IPS-15b (cell line): ENCODE measurements at regions not wholly inside any gene's neighbourhood (a gene's known extent, or its start where the extent isn't known, plus 50 kb on each side); places are given as distances from the start of the nearest gene placed in this dataset.

Experiments
- H3K27me3 ChIP-seq: one replicate; pipeline ENCODE4 v1.6.1; 2013; ENCODE audit warnings: low read length; ENCODE audit not compliant: control insufficient read depth, insufficient read depth
- H3K36me3 ChIP-seq: one replicate; pipeline ENCODE4 v1.6.1; 2013; ENCODE audit warnings: low read length; ENCODE audit not compliant: control insufficient read depth, insufficient read depth
- H3K4me1 ChIP-seq: one replicate; pipeline ENCODE4 v1.6.1; 2013; ENCODE audit warnings: mild to moderate bottlenecking, low read length; ENCODE audit not compliant: control insufficient read depth, insufficient read depth
- H3K4me3 ChIP-seq: one replicate; pipeline ENCODE4 v1.5.1; 2013; ENCODE audit warnings: low read depth, low read length
- H3K9ac ChIP-seq: one replicate; pipeline ENCODE4 v1.6.1; 2013; ENCODE audit warnings: low read depth, mild to moderate bottlenecking, low read length
- H3K9me3 ChIP-seq: one replicate; pipeline ENCODE4 v1.6.1; 2013; ENCODE audit warnings: mild to moderate bottlenecking, low read length; ENCODE audit not compliant: control insufficient read depth, insufficient read depth

- Histone ChIP-seq H3K9me3 (no peaks in the 10 kb centered on the region), H3K27me3 (no peaks in the 10 kb centered on the region), H3K4me3 (no peak overlapping the region), H3K9ac (no peak overlapping the region), H3K4me1 (no peaks in the 10 kb centered on the region), H3K36me3 (no peaks in the 10 kb centered on the region)
Observed at GRCh38 chr10:62554632-62555199, 180.5 kb downstream of the ZNF365 start.

GRCh38 chr10:62559481-62560200 is 185.5 kb downstream of the ZNF365 start:
- Histone ChIP-seq H3K9me3 (no peaks in the 10 kb centered on the region), H3K27me3 (no peaks in the 10 kb centered on the region), H3K9ac (no peak overlapping the region), H3K4me1 (peaks cover 5% of the 10 kb centered on the region), H3K36me3 (no peaks in the 10 kb centered on the region), H3K4me3 (no peak overlapping the region)

- H3K36me3 ChIP-seq = no peaks in the 10 kb centered on the region
- H3K9ac ChIP-seq = no peak overlapping the region
- no peak overlapping the region for H3K4me3 ChIP-seq
- no peaks in the 10 kb centered on the region for H3K9me3 ChIP-seq
- H3K27me3 ChIP-seq = no peaks in the 10 kb centered on the region
- H3K4me1 ChIP-seq = peaks cover 5% of the 10 kb centered on the region
Observed at GRCh38 chr10:62560201-62560819, 186.1 kb downstream of the ZNF365 start.

- no peaks in the 10 kb centered on the region for H3K27me3 ChIP-seq
- H3K9me3 ChIP-seq = no peaks in the 10 kb centered on the region
Observed at GRCh38 chr10:62561151-62561550, 187.0 kb downstream of the ZNF365 start.

GRCh38 chr10:62562101-62562500 is 187.9 kb downstream of the ZNF365 start:
- Histone ChIP-seq H3K27me3 (no peaks in the 10 kb centered on the region), H3K9me3 (no peaks in the 10 kb centered on the region), H3K4me1 (peaks cover 5% of the 10 kb centered on the region), H3K9ac (no peak overlapping the region), H3K36me3 (no peaks in the 10 kb centered on the region), H3K4me3 (no peak overlapping the region)

More at GRCh38 chr10:62561151-62561550, 187.0 kb downstream of the ZNF365 start:
- Histone ChIP-seq H3K4me1 (peaks cover 5% of the 10 kb centered on the region), H3K4me3 (no peak overlapping the region), H3K36me3 (no peaks in the 10 kb centered on the region), H3K9ac (no peak overlapping the region)

- no peak overlapping the region for H3K4me3 ChIP-seq
- no peaks in the 10 kb centered on the region for H3K9me3 ChIP-seq
- no peak overlapping the region for H3K9ac ChIP-seq
- no peaks in the 10 kb centered on the region for H3K27me3 ChIP-seq
- no peaks in the 10 kb centered on the region for H3K36me3 ChIP-seq
- H3K4me1 ChIP-seq = peaks cover 5% of the 10 kb centered on the region
Observed at GRCh38 chr10:62562795-62563194, 188.6 kb downstream of the ZNF365 start.

GRCh38 chr10:62573929-62574328 is 199.8 kb downstream of the ZNF365 start:
- Histone ChIP-seq H3K27me3 (no peaks in the 10 kb centered on the region), H3K36me3 (no peaks in the 10 kb centered on the region), H3K4me1 (no peaks in the 10 kb centered on the region), H3K9ac (no peak overlapping the region), H3K9me3 (no peaks in the 10 kb centered on the region), H3K4me3 (no peak overlapping the region)

GRCh38 chr10:62577076-62577475 is 202.9 kb downstream of the ZNF365 start:
- Histone ChIP-seq H3K27me3 (no peaks in the 10 kb centered on the region), H3K9me3 (no peaks in the 10 kb centered on the region), H3K4me1 (no peaks in the 10 kb centered on the region), H3K36me3 (no peaks in the 10 kb centered on the region), H3K9ac (no peak overlapping the region), H3K4me3 (no peak overlapping the region)

GRCh38 chr10:62577666-62578291 is 203.6 kb downstream of the ZNF365 start:
- H3K4me3 ChIP-seq = no peak overlapping the region
- no peaks in the 10 kb centered on the region for H3K27me3 ChIP-seq
- no peaks in the 10 kb centered on the region for H3K36me3 ChIP-seq
- H3K9ac ChIP-seq = no peak overlapping the region
- no peaks in the 10 kb centered on the region for H3K9me3 ChIP-seq
- H3K4me1 ChIP-seq = no peaks in the 10 kb centered on the region

GRCh38 chr10:62578301-62578700 is 204.1 kb downstream of the ZNF365 start:
- Histone ChIP-seq H3K27me3 (no peaks in the 10 kb centered on the region), H3K36me3 (no peaks in the 10 kb centered on the region), H3K4me3 (no peak overlapping the region), H3K4me1 (no peaks in the 10 kb centered on the region), H3K9ac (no peak overlapping the region), H3K9me3 (no peaks in the 10 kb centered on the region)

- H3K36me3 ChIP-seq = no peaks in the 10 kb centered on the region
- no peaks in the 10 kb centered on the region for H3K9me3 ChIP-seq
- H3K9ac ChIP-seq = no peak overlapping the region
- H3K4me1 ChIP-seq = no peaks in the 10 kb centered on the region
- H3K4me3 ChIP-seq = no peak overlapping the region
- no peaks in the 10 kb centered on the region for H3K27me3 ChIP-seq
Observed at GRCh38 chr10:62578916-62579315, 204.7 kb downstream of the ZNF365 start.

- no peak overlapping the region for H3K4me3 ChIP-seq
- no peaks in the 10 kb centered on the region for H3K9me3 ChIP-seq
- no peaks in the 10 kb centered on the region for H3K36me3 ChIP-seq
- H3K27me3 ChIP-seq = no peaks in the 10 kb centered on the region
- H3K9ac ChIP-seq = no peak overlapping the region
- no peaks in the 10 kb centered on the region for H3K4me1 ChIP-seq
Observed at GRCh38 chr10:62580396-62580795, 206.2 kb downstream of the ZNF365 start.
